Neuronal stem cell (in vitro differentiated cells): ENCODE measurements at regions not wholly inside any gene's neighbourhood (a gene's known extent, or its start where the extent isn't known, plus 50 kb on each side); places are given as distances from the start of the nearest gene placed in this dataset.

ENCODE experiments used
- DNase-seq: peaks from one replicate; pipeline ENCODE4 v3.0.0-alpha.2; 2013; ENCODE audit warnings: low spot score
- H2AFZ ChIP-seq: one replicate; pipeline ENCODE4 v1.6.1; 2013; ENCODE audit warnings: mild to moderate bottlenecking, low read length, inconsistent platforms
- H2AK5ac ChIP-seq: 2 replicates; pipeline ENCODE4 v1.6.1; 2013; ENCODE audit warnings: low read depth, mild to moderate bottlenecking, inconsistent platforms, low read length, moderate library complexity, mixed read lengths
- H2BK120ac ChIP-seq: 2 replicates; pipeline ENCODE4 v1.6.1; 2013; ENCODE audit warnings: low read depth, mild to moderate bottlenecking, inconsistent platforms, low read length, moderate library complexity, mixed read lengths
- H2BK12ac ChIP-seq: one replicate; pipeline ENCODE4 v1.6.1; 2013; ENCODE audit warnings: low read length, inconsistent platforms
- H2BK15ac ChIP-seq: 2 replicates; pipeline ENCODE4 v1.6.1; 2013; ENCODE audit warnings: mild to moderate bottlenecking, low read length, inconsistent platforms, mixed read lengths
- H2BK5ac ChIP-seq: one replicate; pipeline ENCODE4 v1.6.1; 2013; ENCODE audit warnings: inconsistent platforms, mild to moderate bottlenecking, low read length, moderate library complexity
- H3K14ac ChIP-seq: one replicate; pipeline ENCODE4 v1.6.1; 2013; ENCODE audit warnings: low read length, inconsistent platforms
- H3K18ac ChIP-seq: 2 replicates; pipeline ENCODE4 v1.6.1; 2013; ENCODE audit warnings: low read length, inconsistent platforms
- H3K23ac ChIP-seq: 2 replicates; pipeline ENCODE4 v1.6.1; 2013; ENCODE audit warnings: low read depth, mild to moderate bottlenecking, mixed read lengths, low read length, inconsistent platforms; ENCODE audit not compliant: poor library complexity
- H3K27ac ChIP-seq: replicated peaks from 3 replicates; pipeline ENCODE4 v1.5.1; 2013; ENCODE audit warnings: low read length, inconsistent platforms
- H3K27me3 ChIP-seq, 3 experiments: 2 replicates each; pipeline ENCODE4 v1.6.1; 2013; ENCODE audit warnings: low read length in 3 of 3, mild to moderate bottlenecking in 2 of 3, inconsistent platforms in 1 of 3, low read depth in 1 of 3, mixed read lengths in 1 of 3, moderate library complexity in 1 of 3; ENCODE audit not compliant: control insufficient read depth in 3 of 3, insufficient read depth in 3 of 3
- H3K36me3 ChIP-seq, 2 donors: replicated peaks in 1 of 2; 2 replicates each; pipeline ENCODE4 v1.6.1; 2013; ENCODE audit warnings: low read length in 2 of 2; ENCODE audit not compliant: control insufficient read depth in 2 of 2, insufficient read depth in 2 of 2
- H3K4ac ChIP-seq: 2 replicates; pipeline ENCODE4 v1.6.1; 2013; ENCODE audit warnings: inconsistent platforms, mild to moderate bottlenecking, low read length, moderate library complexity
- H3K4me1 ChIP-seq, 2 donors: 1 replicate in 1 of 2; 2 replicates in 1 of 2; pipeline ENCODE4 v1.6.1; 2013; ENCODE audit warnings: low read length in 2 of 2, low read depth in 1 of 2; ENCODE audit not compliant: control insufficient read depth in 2 of 2, insufficient read depth in 1 of 2
- H3K4me2 ChIP-seq: one replicate; pipeline ENCODE4 v1.6.1; 2013; ENCODE audit warnings: mild to moderate bottlenecking, low read length, inconsistent platforms; ENCODE audit not compliant: insufficient read depth, poor library complexity, severe bottlenecking
- H3K4me3 ChIP-seq, 2 donors: 2 replicates each; pipeline ENCODE4 v1.5.1; 2013; ENCODE audit warnings: low read length in 2 of 2, mild to moderate bottlenecking in 2 of 2, inconsistent platforms in 1 of 2, moderate library complexity in 1 of 2
- H3K79me1 ChIP-seq: one replicate; pipeline ENCODE4 v1.6.1; 2013; ENCODE audit warnings: low read depth, mild to moderate bottlenecking, inconsistent platforms, low read length, moderate library complexity
- H3K9ac ChIP-seq: one replicate; pipeline ENCODE4 v1.6.1; 2013; ENCODE audit warnings: mild to moderate bottlenecking, low read depth, low read length, inconsistent platforms; ENCODE audit not compliant: poor library complexity
- H3K9me3 ChIP-seq, 2 donors: replicated peaks in 1 of 2; 2 replicates each; pipeline versions ENCODE3 to v1.6.1; 2013; ENCODE audit warnings: low read length in 2 of 2, mild to moderate bottlenecking in 2 of 2, inconsistent platforms in 1 of 2, low read depth in 1 of 2, mixed read lengths in 1 of 2, moderate library complexity in 1 of 2; ENCODE audit not compliant: control insufficient read depth in 2 of 2, insufficient read depth in 1 of 2
- H4K8ac ChIP-seq: one replicate; pipeline ENCODE4 v1.6.1; 2013; ENCODE audit warnings: low read depth, mild to moderate bottlenecking, inconsistent platforms, low read length, moderate library complexity
- H4K91ac ChIP-seq: one replicate; pipeline ENCODE4 v1.6.1; 2013; ENCODE audit warnings: low read length, low read depth, mild to moderate bottlenecking, inconsistent platforms; ENCODE audit not compliant: poor library complexity
- WGBS, 2 donors: extraction: QIAGEN DNeasy Blood & Tissue Kit; methylation state at CpG; one replicate each; pipeline ENCODE4 v1.1.7; 2013; ENCODE audit warnings: missing lambda C conversion rate in 2 of 2, mixed read lengths in 1 of 2; ENCODE audit not compliant: insufficient read length in 2 of 2, insufficient replicate concordance in 1 of 2; ENCODE audit errors: extremely low coverage in 2 of 2; 5-methylcytosine and 5-hydroxymethylcytosine counted together

- H3K14ac ChIP-seq, result no peak overlapping the region
- H3K23ac ChIP-seq, result no peak overlapping the region
- H2AK5ac ChIP-seq, result no peak overlapping the region
- no peak overlapping the region for H3K18ac ChIP-seq
- no peak overlapping the region for H3K9ac ChIP-seq
- no peak overlapping the region for H4K91ac ChIP-seq
- H2BK120ac ChIP-seq, result no peak overlapping the region
- H3K36me3 ChIP-seq, result no peaks in the 10 kb centered on the region
- no peaks in the 10 kb centered on the region for H3K27me3 ChIP-seq
- no peak overlapping the region for H2AFZ ChIP-seq
- H3K4me1 ChIP-seq, result no peaks in the 10 kb centered on the region
- no peak overlapping the region for H4K8ac ChIP-seq
- no peaks in the 10 kb centered on the region for H3K79me1 ChIP-seq
- no peak overlapping the region for H3K27ac ChIP-seq
- DNase-seq, result no peak
- H3K4ac ChIP-seq, result no peak overlapping the region
- no peak overlapping the region for H2BK15ac ChIP-seq
- H3K4me3 ChIP-seq, result no peak overlapping the region
- H2BK12ac ChIP-seq, result no peak overlapping the region
- H2BK5ac ChIP-seq, result no peak overlapping the region
- no peak overlapping the region for H3K4me2 ChIP-seq
- peaks cover 0 to 7% of the 10 kb centered on the region in 2 donors for H3K9me3 ChIP-seq
Observed at GRCh38 chr3:148528024-148528423, 169.7 kb upstream of the AGTR1 start.

- H4K91ac ChIP-seq, result no peak overlapping the region
- no peak overlapping the region for H3K4ac ChIP-seq
- no peak overlapping the region for H2BK12ac ChIP-seq
- H2AK5ac ChIP-seq, result no peak overlapping the region
- no peak overlapping the region for H2BK5ac ChIP-seq
- no peak overlapping the region for H3K9ac ChIP-seq
- no peak overlapping the region for H3K4me3 ChIP-seq
- H2BK15ac ChIP-seq, result no peak overlapping the region
- no peak overlapping the region for H3K27ac ChIP-seq
- no peak overlapping the region for H3K4me2 ChIP-seq
- H4K8ac ChIP-seq, result no peak overlapping the region
- WGBS, 2 donors, result no CpG with 5 or more reads among the region's 2 CpGs
- H3K79me1 ChIP-seq, result no peaks in the 10 kb centered on the region
- peaks cover 0 to 7% of the 10 kb centered on the region in 2 donors for H3K9me3 ChIP-seq
- no peak overlapping the region for H2BK120ac ChIP-seq
- no peak overlapping the region for H3K14ac ChIP-seq
- DNase-seq, result no peak
- no peak overlapping the region for H2AFZ ChIP-seq
- no peaks in the 10 kb centered on the region for H3K36me3 ChIP-seq
- no peaks in the 10 kb centered on the region for H3K27me3 ChIP-seq
- no peak overlapping the region for H3K18ac ChIP-seq
- H3K23ac ChIP-seq, result no peak overlapping the region
- no peaks in the 10 kb centered on the region for H3K4me1 ChIP-seq
Observed at GRCh38 chr3:148531836-148532235, 165.9 kb upstream of the AGTR1 start.

- Histone ChIP-seq H3K79me1 (no peaks in the 10 kb centered on the region), H2BK15ac (no peak overlapping the region), H3K4me1 (no peaks in the 10 kb centered on the region), H2BK120ac (no peak overlapping the region), H4K8ac (no peak overlapping the region), H3K18ac (no peak overlapping the region), H3K4me2 (no peak overlapping the region), H3K36me3 (no peaks in the 10 kb centered on the region), H3K4me3 (no peak overlapping the region), H3K23ac (no peak overlapping the region), H2BK12ac (no peak overlapping the region), H4K91ac (no peak overlapping the region), H3K27me3 (no peaks in the 10 kb centered on the region), H3K9ac (no peak overlapping the region), H3K9me3 (peaks cover 0 to 2% of the 10 kb centered on the region in 2 donors), H3K14ac (no peak overlapping the region), H3K4ac (no peak overlapping the region), H2AK5ac (no peak overlapping the region), H2BK5ac (no peak overlapping the region), H3K27ac (no peak overlapping the region), H2AFZ (no peak overlapping the region)
- WGBS, 2 donors, result no CpG with 5 or more reads among the region's 2 CpGs
- no peak for DNase-seq
Observed at GRCh38 chr3:148532326-148532725, 165.4 kb upstream of the AGTR1 start.

- WGBS, 2 donors, result no CpG with 5 or more reads among the region's 3 CpGs
Observed at GRCh38 chr3:148532774-148533173, 164.9 kb upstream of the AGTR1 start.

More at GRCh38 chr3:148532774-148533173, 164.9 kb upstream of the AGTR1 start:
- Histone ChIP-seq H2BK5ac (no peak overlapping the region), H3K9ac (no peak overlapping the region), H2BK12ac (no peak overlapping the region), H2AK5ac (no peak overlapping the region), H3K18ac (no peak overlapping the region), H3K4me2 (no peak overlapping the region), H3K4me3 (no peak overlapping the region), H3K27me3 (no peaks in the 10 kb centered on the region), H2AFZ (no peak overlapping the region), H3K4me1 (no peaks in the 10 kb centered on the region), H3K79me1 (no peaks in the 10 kb centered on the region), H3K27ac (no peak overlapping the region), H3K14ac (no peak overlapping the region), H3K23ac (no peak overlapping the region), H3K36me3 (no peaks in the 10 kb centered on the region), H3K4ac (no peak overlapping the region), H3K9me3 (no peaks in the 10 kb centered on the region), H4K91ac (no peak overlapping the region), H4K8ac (no peak overlapping the region), H2BK120ac (no peak overlapping the region), H2BK15ac (no peak overlapping the region)
- no peak for DNase-seq
